ENCODE measurements at regions not wholly inside any gene's neighbourhood (a gene's known extent, or its start where the extent isn't known, plus 50 kb on each side); places are given as distances from the start of the nearest gene placed in this dataset.

- TF ChIP-seq SP2 (CRISPR knock-in tag; IDR thresholded peaks at IDR 0.05) (no peak), SP1 (IDR thresholded peaks at IDR 0.05) (no peak), SP1 (CRISPR knock-in tag; IDR thresholded peaks at IDR 0.05) (no peak), SOX6 (IDR thresholded peaks at IDR 0.05) (no peak), SOX6 (CRISPR knock-in tag; IDR thresholded peaks at IDR 0.05) (no peak), SRY (CRISPR knock-in tag; IDR thresholded peaks at IDR 0.05) (no peak), DR1 (CRISPR knock-in tag; IDR thresholded peaks at IDR 0.05) (no peak), HNF1B (CRISPR knock-in tag; IDR thresholded peaks at IDR 0.05) (no peak), THAP11 (CRISPR knock-in tag; IDR thresholded peaks at IDR 0.05) (no peak), SKIL (CRISPR knock-in tag; IDR thresholded peaks at IDR 0.05; ENCODE audit: borderline replicate concordance) (no peak), TBL1XR1 (IDR thresholded peaks at IDR 0.05; ENCODE audit: borderline replicate concordance, low read length, partially characterized antibody) (no peak), RNF219 (CRISPR knock-in tag; IDR thresholded peaks at IDR 0.05) (no peak), ZNF678 (CRISPR knock-in tag; IDR thresholded peaks at IDR 0.05) (no peak), KMT2B (CRISPR knock-in tag; IDR thresholded peaks at IDR 0.05) (no peak)
These were observed 1127.4 kb downstream of the LRFN5 start (continued) for GRCh38 chr14:42734041-42734440.
